DOHH2 (cell line): ENCODE measurements at regions not wholly inside any gene's neighbourhood (a gene's known extent, or its start where the extent isn't known, plus 50 kb on each side); places are given as distances from the start of the nearest gene placed in this dataset.
"Not testable (repeated sequence)": the region's sequence is repeated elsewhere in the genome, so short reads cannot be mapped to it uniquely, and the experiment has no call there.

ENCODE experiments used
- H3F3A ChIP-seq: fragments of 200-600 bp; sonication (generic), shearing (Covaris generic); 2 replicates; pipeline ENCODE4 v1.6.0; 2016; ENCODE audit warnings: antibody characterized with exemption, mild to moderate bottlenecking; ENCODE audit not compliant: control insufficient read depth, insufficient read depth
- H3K27ac ChIP-seq: fragments of 200-600 bp; sonication (generic); 2 replicates; pipeline ENCODE4 v1.5.1; 2014; ENCODE audit warnings: low read depth, mild to moderate bottlenecking, low read length, moderate library complexity
- H3K27me3 ChIP-seq: fragments of 200-600 bp; sonication (generic); 2 replicates; pipeline ENCODE4 v1.6.1; 2014; ENCODE audit warnings: mild to moderate bottlenecking, low read length, mixed read lengths; ENCODE audit not compliant: control insufficient read depth
- H3K36me3 ChIP-seq: fragments of 200-600 bp; sonication (generic); 2 replicates; pipeline ENCODE4 v1.6.1; 2014; ENCODE audit warnings: mild to moderate bottlenecking, low read length, moderate library complexity, mixed read lengths; ENCODE audit not compliant: control insufficient read depth
- H3K4me1 ChIP-seq: fragments of 200-600 bp; sonication (generic); 2 replicates; pipeline ENCODE4 v1.6.1; 2014; ENCODE audit warnings: mild to moderate bottlenecking, low read length, mixed read lengths; ENCODE audit not compliant: control insufficient read depth
- H3K4me2 ChIP-seq: fragments of 200-600 bp; sonication (generic); 2 replicates; pipeline ENCODE4 v1.6.0; 2014; ENCODE audit warnings: mild to moderate bottlenecking, low read length, moderate library complexity
- H3K4me3 ChIP-seq: fragments of 200-600 bp; sonication (generic); 2 replicates; pipeline ENCODE4 v1.5.1; 2014; ENCODE audit warnings: mild to moderate bottlenecking, low read length, mixed read lengths
- H3K79me2 ChIP-seq: fragments of 200-600 bp; sonication (generic); 2 replicates; pipeline ENCODE4 v1.6.1; 2014; ENCODE audit warnings: mild to moderate bottlenecking, low read length, mixed read lengths; ENCODE audit not compliant: control insufficient read depth
- H3K9me2 ChIP-seq: fragments of 200-600 bp; sonication (generic); replicated peaks from 2 replicates; pipeline ENCODE4 v1.6.1; 2014; ENCODE audit warnings: mild to moderate bottlenecking, low read length, mixed read lengths; ENCODE audit not compliant: control insufficient read depth
- H3K9me3 ChIP-seq: fragments of 200-600 bp; sonication (generic); 2 replicates; pipeline ENCODE4 v1.6.1; 2014; ENCODE audit warnings: antibody characterized with exemption, low read length, mixed read lengths; ENCODE audit not compliant: control insufficient read depth, insufficient read depth
- H4K20me1 ChIP-seq: fragments of 200-600 bp; sonication (generic); 2 replicates; pipeline ENCODE4 v1.6.0; 2014; ENCODE audit warnings: low read depth, mild to moderate bottlenecking, antibody characterized with exemption, low read length, moderate library complexity; ENCODE audit not compliant: control insufficient read depth, insufficient read depth

DNA sequence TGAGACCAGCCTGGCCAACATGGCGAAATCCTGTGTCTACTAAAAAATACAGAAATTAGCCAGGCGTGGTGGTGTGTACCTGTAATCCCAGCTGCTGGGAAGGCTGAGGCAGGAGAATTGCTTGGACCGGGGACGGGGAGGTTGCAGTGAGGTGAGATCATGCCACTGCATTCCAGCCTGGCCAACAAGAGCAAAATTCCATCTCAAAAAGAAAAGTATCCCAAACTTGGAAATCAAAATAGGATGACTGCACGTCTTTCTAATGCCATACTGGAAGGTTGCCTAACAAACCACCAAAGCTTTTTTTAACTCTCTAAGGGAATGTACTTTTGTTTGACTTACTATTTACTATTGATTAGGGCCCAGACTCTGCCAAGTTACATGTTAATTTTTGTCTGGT, 79.6 kb upstream of the PRSS12 start:
- not testable (repeated sequence) for H3K27ac ChIP-seq, H3K36me3 ChIP-seq, H3K9me3 ChIP-seq, H3K9me2 ChIP-seq, H3K4me3 ChIP-seq, H3K4me1 ChIP-seq, H4K20me1 ChIP-seq, H3K4me2 ChIP-seq, H3K27me3 ChIP-seq, H3F3A ChIP-seq, H3K79me2 ChIP-seq

DNA sequence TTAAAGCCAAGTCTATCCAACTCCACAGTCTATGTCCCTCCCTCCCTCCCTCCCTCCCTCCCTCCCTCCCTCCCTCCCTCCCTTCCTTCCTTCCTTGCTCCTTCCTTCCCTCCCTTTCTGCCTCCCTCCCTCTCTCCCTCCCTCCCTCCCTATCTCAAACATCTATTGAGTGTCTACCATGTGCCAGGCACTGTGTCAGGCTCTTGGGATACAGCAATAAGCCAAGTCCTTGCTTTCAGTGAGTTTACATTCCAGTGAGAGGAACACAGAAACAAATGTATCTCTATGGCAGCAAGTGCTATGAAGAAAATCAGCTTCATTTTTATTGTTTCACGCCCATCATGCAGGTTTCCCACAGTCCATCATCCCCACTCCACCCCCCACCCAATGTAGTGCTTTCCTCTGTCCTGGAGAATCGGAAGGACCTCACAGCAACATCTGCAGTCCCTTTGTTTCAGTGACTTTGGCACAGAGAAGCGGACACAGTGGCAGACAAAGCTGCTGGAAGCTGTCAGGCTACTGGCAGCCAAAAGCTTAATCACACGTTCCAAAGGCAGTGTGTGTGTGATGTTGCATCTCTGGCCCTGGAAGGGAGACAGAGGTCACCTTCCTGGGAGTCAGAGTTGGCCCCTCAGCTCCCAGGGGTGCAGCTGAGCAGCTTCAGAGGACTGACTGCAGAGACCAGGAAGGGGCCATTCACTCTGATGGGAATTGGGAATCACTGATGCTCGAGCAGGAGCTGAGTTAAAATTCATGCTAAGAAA, 81.0 kb upstream of the PRSS12 start:
- not testable (repeated sequence) for H3K4me3 ChIP-seq, H3K9me3 ChIP-seq, H3K9me2 ChIP-seq, H3K36me3 ChIP-seq, H3K79me2 ChIP-seq, H3K27ac ChIP-seq, H3K27me3 ChIP-seq, H3F3A ChIP-seq, H4K20me1 ChIP-seq, H3K4me2 ChIP-seq, H3K4me1 ChIP-seq

DNA sequence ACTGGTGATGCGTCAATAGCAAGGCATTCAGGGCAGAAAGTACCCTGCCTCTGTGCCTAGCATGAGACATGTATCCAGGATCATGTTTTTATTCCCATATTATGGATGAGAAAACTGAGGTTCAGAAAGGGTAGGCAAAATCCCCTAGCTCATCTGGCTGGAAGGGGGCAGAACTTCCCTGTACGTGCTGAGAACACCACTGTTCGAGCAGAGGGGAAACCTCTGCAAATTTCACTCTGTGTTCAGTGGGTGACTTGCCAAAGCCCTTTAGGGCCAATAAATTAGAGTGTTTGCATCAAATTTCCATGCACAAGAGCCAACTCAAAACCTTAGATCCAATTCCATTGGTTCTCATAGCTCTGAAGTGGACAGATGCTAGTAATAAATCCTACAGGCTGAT, 82.6 kb upstream of the PRSS12 start:
- H3K4me1 ChIP-seq, H3K27me3 ChIP-seq, H3K9me3 ChIP-seq, H4K20me1 ChIP-seq, H3K27ac ChIP-seq, H3K4me2 ChIP-seq, H3K79me2 ChIP-seq, H3K9me2 ChIP-seq, H3F3A ChIP-seq, H3K36me3 ChIP-seq, H3K4me3 ChIP-seq: not testable (repeated sequence)

DNA sequence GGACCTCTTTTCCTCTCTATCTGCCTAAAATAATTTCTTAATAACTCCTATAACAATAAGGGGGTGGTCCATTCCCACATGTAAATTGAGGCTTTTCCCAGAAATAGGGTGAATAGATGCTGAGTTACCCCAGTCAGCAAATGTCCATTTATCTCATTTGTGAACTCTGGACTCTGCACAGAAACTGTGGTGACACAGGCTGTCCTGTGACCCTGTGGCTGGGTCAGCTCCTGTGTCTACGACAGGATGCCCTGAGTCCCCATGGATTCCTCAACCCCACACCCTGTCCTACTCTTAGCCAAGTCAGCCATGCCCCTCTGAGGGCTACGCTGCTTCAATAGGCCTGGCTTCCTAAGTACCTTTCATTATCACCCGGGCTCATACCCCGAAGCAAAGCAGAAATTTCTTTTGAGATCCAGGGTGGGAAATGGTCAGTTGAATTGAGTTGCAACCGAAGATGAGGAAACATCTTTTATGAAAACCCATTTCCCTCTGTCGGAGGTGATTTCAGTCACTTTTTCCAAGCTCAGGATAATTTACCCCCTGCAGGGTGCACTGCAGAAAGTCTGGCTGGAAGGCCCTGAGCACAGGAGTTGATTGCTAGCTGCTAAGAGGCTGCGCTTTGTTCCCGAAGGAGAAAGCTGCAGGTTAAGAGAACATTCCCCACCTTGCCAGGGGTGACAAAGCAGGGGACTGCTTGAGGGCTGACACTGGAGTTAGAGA, 89.5 kb upstream of the PRSS12 start:
- not testable (repeated sequence) for H4K20me1 ChIP-seq, H3K4me2 ChIP-seq, H3K9me3 ChIP-seq, H3K79me2 ChIP-seq, H3K27me3 ChIP-seq, H3K4me3 ChIP-seq, H3K27ac ChIP-seq, H3K36me3 ChIP-seq, H3K9me2 ChIP-seq, H3F3A ChIP-seq, H3K4me1 ChIP-seq

DNA sequence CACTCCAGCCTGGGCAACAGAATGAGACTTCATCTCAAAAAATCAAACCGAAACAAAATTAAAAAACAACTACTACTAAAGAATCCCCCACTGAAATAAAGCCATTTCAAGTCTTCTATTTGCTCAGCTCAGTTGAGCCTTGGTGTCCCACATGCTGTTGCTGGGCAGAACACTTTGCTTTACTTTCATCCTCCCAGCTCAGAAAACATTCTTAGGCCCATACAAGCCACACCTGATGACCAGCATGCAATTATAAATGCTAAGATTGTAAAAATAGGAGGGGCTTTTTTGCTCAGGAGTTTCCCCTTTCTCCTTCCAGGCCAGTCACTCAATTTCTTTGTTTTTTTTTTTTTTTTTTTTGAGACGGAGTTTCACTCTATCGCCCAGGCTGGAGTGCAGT, 94.6 kb upstream of the PRSS12 start:
- H3K79me2 ChIP-seq, result not testable (repeated sequence)

DNA sequence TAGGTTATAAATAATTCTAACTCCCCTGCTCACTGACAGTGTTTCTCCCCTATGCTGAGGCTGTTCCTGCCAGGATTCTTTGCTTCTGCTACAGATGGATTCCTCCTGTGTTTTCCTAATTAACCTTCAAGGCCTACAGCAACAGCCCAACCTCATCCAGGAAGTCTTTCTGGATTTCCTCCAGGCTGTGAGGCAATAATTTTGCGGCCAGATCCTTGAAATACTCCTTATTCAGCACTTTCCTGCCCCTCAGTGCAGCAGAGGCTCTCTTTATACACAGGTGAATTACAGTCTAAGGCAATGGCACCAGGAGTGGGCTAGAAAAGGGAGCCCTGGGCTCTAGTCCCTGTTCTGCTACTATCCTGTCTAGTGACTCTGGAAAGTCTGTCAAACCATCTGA, 102.1 kb upstream of the PRSS12 start:
- not testable (repeated sequence) for H3K4me3 ChIP-seq, H3K9me2 ChIP-seq, H3K27me3 ChIP-seq, H3K9me3 ChIP-seq, H3K27ac ChIP-seq, H3K79me2 ChIP-seq, H3F3A ChIP-seq, H3K4me2 ChIP-seq, H4K20me1 ChIP-seq, H3K36me3 ChIP-seq, H3K4me1 ChIP-seq

More for the DNA sequence above, 94.6 kb upstream of the PRSS12 start:
- not testable (repeated sequence) for H3K27ac ChIP-seq, H3K4me1 ChIP-seq, H3K9me2 ChIP-seq, H3K4me3 ChIP-seq, H3K9me3 ChIP-seq, H3F3A ChIP-seq, H3K36me3 ChIP-seq, H3K4me2 ChIP-seq, H4K20me1 ChIP-seq, H3K27me3 ChIP-seq

DNA sequence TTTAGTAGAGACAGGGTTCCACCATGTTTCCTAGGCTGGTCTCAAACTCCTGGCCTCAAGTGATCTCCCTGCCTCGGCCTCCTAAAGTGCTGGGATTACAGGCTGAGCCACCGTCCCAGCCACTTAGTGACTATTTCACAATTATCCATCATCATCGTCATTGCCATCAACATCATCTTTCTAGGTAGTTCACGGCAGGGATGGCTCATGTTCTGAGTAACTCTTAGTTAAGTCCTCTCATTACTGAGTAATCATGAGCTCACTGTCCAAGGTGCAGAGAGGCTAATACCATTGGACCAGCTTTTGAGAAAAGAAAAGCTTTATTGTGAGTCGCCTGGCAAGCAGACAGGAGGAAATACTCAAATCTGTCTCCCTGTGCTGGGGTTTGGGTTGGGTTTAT, 108.6 kb upstream of the PRSS12 start:
- H3K27me3 ChIP-seq, H3F3A ChIP-seq, H3K36me3 ChIP-seq, H3K9me2 ChIP-seq, H3K4me1 ChIP-seq, H3K4me3 ChIP-seq, H3K9me3 ChIP-seq, H4K20me1 ChIP-seq, H3K27ac ChIP-seq, H3K4me2 ChIP-seq, H3K79me2 ChIP-seq: not testable (repeated sequence)

DNA sequence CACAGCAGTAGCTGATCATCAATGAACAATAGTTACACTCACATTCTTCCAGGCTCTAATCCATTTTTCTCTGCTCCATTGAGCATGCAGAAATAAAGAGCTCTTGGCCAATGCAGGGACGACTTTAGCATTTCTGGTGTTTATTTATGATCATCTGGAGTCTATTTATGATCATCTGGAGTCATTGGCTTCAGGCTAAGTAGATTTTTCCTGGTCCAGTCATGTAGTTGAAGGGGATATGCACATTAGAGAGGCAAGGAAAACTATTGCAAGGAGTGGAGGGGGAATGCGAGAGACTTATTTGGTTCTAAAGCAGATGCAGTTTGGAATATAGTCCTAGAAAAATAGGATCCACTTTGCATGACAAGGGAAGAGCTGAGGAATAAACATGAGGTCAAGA, 113.0 kb upstream of the PRSS12 start:
- not testable (repeated sequence) for H3K36me3 ChIP-seq, H3K9me3 ChIP-seq, H4K20me1 ChIP-seq, H3K9me2 ChIP-seq, H3K4me2 ChIP-seq, H3K4me3 ChIP-seq, H3K4me1 ChIP-seq, H3K27me3 ChIP-seq, H3K79me2 ChIP-seq, H3K27ac ChIP-seq, H3F3A ChIP-seq
